Body of pancreas (tissue), 4 donors: ENCODE measurements at regions not wholly inside any gene's neighbourhood (a gene's known extent, or its start where the extent isn't known, plus 50 kb on each side); places are given as distances from the start of the nearest gene placed in this dataset.

ENCODE experiments used
- ATAC-seq: fragments of 150-250 bp; one replicate; pipeline ENCODE4 v1.9.1; 2016
- DNase-seq, 4 donors: peaks; one replicate each; pipeline ENCODE4 v3.0.0-alpha.2; 2019
- H3K27ac ChIP-seq, 4 donors: fragments of 200-600 bp; sonication (generic); 1 replicate in 3 of 4; 2 replicates in 1 of 4; pipeline versions ENCODE4 v1.5.1 to v1.6.1; 2016 to 2019; ENCODE audit warnings: mild to moderate bottlenecking in 1 of 4, mixed read lengths in 1 of 4, moderate library complexity in 1 of 4
- H3K27me3 ChIP-seq, 2 donors: fragments of 200-600 bp; sonication (generic); one replicate each; pipeline ENCODE4 v1.6.0; 2016; ENCODE audit warnings: mild to moderate bottlenecking in 1 of 2
- H3K36me3 ChIP-seq, 2 donors: fragments of 200-600 bp; sonication (generic); replicated peaks in 1 of 2; 2 replicates each; pipeline ENCODE4 v1.5.1; 2016; ENCODE audit warnings: low read depth in 2 of 2; ENCODE audit not compliant: insufficient read depth in 1 of 2
- H3K4me1 ChIP-seq: fragments of 200-600 bp; sonication (generic); one replicate; pipeline ENCODE4 v1.6.0; 2016
- H3K4me3 ChIP-seq, 2 donors: fragments of 200-600 bp; sonication (generic); 1 replicate in 1 of 2; 2 replicates in 1 of 2; pipeline ENCODE4 v1.5.1; 2016 to 2019
- H3K9me3 ChIP-seq, 3 donors: fragments of 200-600 bp; sonication (generic); 1 replicate in 2 of 3; 2 replicates in 1 of 3; pipeline ENCODE4 v1.5.1; 2016
- CTCF ChIP-seq, 7 experiments: fragments of 450-650 bp in 4 of 7; fragments of 200-600 bp in 3 of 7; sonication (generic) in 3 of 7; IDR thresholded peaks; one replicate each; pipeline ENCODE4 v1.5.1; 2016 to 2019; ENCODE audit warnings: antibody characterized with exemption in 7 of 7
- POLR2A ChIP-seq, 3 donors: fragments of 450-650 bp; IDR thresholded peaks; one replicate each; pipeline ENCODE4 v1.6.1; 2016; ENCODE audit warnings: antibody characterized with exemption in 3 of 3, mild to moderate bottlenecking in 2 of 3
- WGBS, 2 donors: methylation state at CpG; one replicate each; pipeline ENCODE4 v1.1.5; 2017; 5-methylcytosine and 5-hydroxymethylcytosine counted together
- intact Hi-C: fragments of 100-400 bp; cut with DNase I; formaldehyde crosslinking; loops from one replicate; pipeline ENCODE4 v1.15.1; 2023

- no peak for DNase-seq
- no peaks in the 10 kb centered on the region for H3K36me3 ChIP-seq
- no peaks in the 10 kb centered on the region for H3K4me1 ChIP-seq
- H3K27me3 ChIP-seq: no peaks in the 10 kb centered on the region
- no peaks in the 10 kb centered on the region for H3K9me3 ChIP-seq
- TF ChIP-seq POLR2A (IDR thresholded peaks at IDR 0.05) (no peak), CTCF (IDR thresholded peaks at IDR 0.05) (no peak)
- no peak overlapping the region for H3K27ac ChIP-seq
- no peak for ATAC-seq
- 45 to 60% methylated on average over 6 of the region's 6 CpGs for WGBS, 2 donors
- no peak overlapping the region for H3K4me3 ChIP-seq
- intact Hi-C loops: no loop called here
Measured at GRCh38 chr5:9971301-9971700, 278.4 kb downstream of the ATPSCKMT start.

- H3K4me3 ChIP-seq: no peak overlapping the region
- no peaks in the 10 kb centered on the region for H3K9me3 ChIP-seq
- no peak overlapping the region for H3K27ac ChIP-seq
- 47 to 54% methylated on average over 5 of the region's 5 CpGs for WGBS, 2 donors
- ATAC-seq: no peak
- intact Hi-C loops: no loop called here
- DNase-seq: no peak
- no peaks in the 10 kb centered on the region for H3K4me1 ChIP-seq
- H3K36me3 ChIP-seq: no peaks in the 10 kb centered on the region
- TF ChIP-seq POLR2A (IDR thresholded peaks at IDR 0.05) (no peak), CTCF (IDR thresholded peaks at IDR 0.05) (no peak)
- H3K27me3 ChIP-seq: no peaks in the 10 kb centered on the region
Measured at GRCh38 chr5:9958914-9959313, 290.8 kb downstream of the ATPSCKMT start.

- TF ChIP-seq POLR2A (IDR thresholded peaks at IDR 0.05) (no peak), CTCF (IDR thresholded peaks at IDR 0.05) (no peak)
- H3K27ac ChIP-seq: no peak overlapping the region
- DNase-seq: no peak
- no peak overlapping the region for H3K4me3 ChIP-seq
- no peaks in the 10 kb centered on the region for H3K4me1 ChIP-seq
- no peaks in the 10 kb centered on the region for H3K9me3 ChIP-seq
- intact Hi-C loops: no loop called here
- H3K27me3 ChIP-seq: no peaks in the 10 kb centered on the region
- no peak for ATAC-seq
- 48 to 77% methylated on average over 1 of the region's 1 CpG for WGBS, 2 donors
- H3K36me3 ChIP-seq: no peaks in the 10 kb centered on the region
Measured at GRCh38 chr5:9957214-9957613, 292.5 kb downstream of the ATPSCKMT start.

- no peaks in the 10 kb centered on the region for H3K36me3 ChIP-seq
- no peak for DNase-seq
- H3K27me3 ChIP-seq: no peaks in the 10 kb centered on the region
- no peak overlapping the region for H3K4me3 ChIP-seq
- H3K4me1 ChIP-seq: no peaks in the 10 kb centered on the region
- no peak for ATAC-seq
- H3K9me3 ChIP-seq: no peaks in the 10 kb centered on the region
- intact Hi-C loops: no loop called here
- no peak for TF ChIP-seq POLR2A (IDR thresholded peaks at IDR 0.05)
- no peak for TF ChIP-seq CTCF (IDR thresholded peaks at IDR 0.05)
- no peak overlapping the region for H3K27ac ChIP-seq
Measured at GRCh38 chr5:9956725-9957124, 293.0 kb downstream of the ATPSCKMT start.

- H3K9me3 ChIP-seq: no peaks in the 10 kb centered on the region
- 75 to 77% methylated on average over 3 of the region's 3 CpGs for whole genome bisulfite sequencing, 2 donors
- no peak for TF ChIP-seq POLR2A (IDR thresholded peaks at IDR 0.05)
- TF ChIP-seq CTCF (IDR thresholded peaks at IDR 0.05): no peak
- no peaks in the 10 kb centered on the region for H3K36me3 ChIP-seq
- ATAC-seq (no peak), DNase-seq (no peak)
- intact Hi-C loops: no loop called here
- no peaks in the 10 kb centered on the region for H3K27me3 ChIP-seq
- no peak overlapping the region for H3K27ac ChIP-seq
- H3K4me3 ChIP-seq: no peak overlapping the region
- H3K4me1 ChIP-seq: no peaks in the 10 kb centered on the region
Measured at GRCh38 chr5:9955586-9955985, 294.1 kb downstream of the ATPSCKMT start.
